ENCODE measurements at regions not wholly inside any gene's neighbourhood (a gene's known extent, or its start where the extent isn't known, plus 50 kb on each side); places are given as distances from the start of the nearest gene placed in this dataset.

DNA sequence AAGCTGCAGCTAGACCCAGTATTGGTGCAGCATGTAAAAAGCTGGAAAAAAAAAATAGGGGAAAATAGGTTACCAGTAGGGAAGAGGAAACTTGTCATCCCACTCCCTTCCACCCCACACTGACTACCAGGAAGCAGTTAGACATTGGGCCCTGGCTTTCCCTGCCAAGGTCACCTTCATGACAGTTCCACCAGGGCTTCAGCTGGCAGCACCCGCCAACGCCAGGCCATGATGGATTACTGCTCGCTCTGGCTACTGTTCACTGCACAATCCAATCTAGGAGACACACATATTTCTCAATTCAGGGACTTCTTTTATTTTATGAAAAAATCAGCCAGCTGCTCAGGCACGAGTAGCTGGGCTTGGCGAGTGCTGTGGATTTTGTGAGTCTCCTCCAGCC is 127.7 kb downstream of the DMRTA2 start:
- DNase-seq (ENCODE audit: low read depth) = no peak

DNA sequence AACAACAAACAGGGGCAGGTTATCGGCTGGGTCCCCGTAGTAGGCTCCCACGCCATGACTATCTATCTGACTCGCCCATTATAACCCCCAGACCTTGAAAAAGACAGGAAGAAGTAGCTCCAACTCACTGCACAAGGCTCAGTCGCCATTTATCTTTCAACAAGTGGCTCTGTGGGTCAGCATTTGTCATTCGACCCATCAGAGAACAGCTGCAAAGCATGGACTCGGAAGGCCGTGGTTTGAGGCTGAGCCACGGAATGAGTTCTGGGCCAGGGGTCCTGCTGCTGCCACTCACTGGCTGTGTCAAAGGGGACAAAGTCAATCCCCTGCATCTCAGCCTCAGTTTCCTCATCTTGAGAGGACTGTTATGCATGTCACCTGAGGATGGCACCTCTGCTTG is 131.0 kb downstream of the DMRTA2 start:
- no peak for DNase-seq (ENCODE audit: low read depth)

- no peak for DNase-seq (ENCODE audit: low read depth)
These were observed 133.7 kb downstream of the DMRTA2 start for GRCh38 chr1:50289495-50289894.

DNA sequence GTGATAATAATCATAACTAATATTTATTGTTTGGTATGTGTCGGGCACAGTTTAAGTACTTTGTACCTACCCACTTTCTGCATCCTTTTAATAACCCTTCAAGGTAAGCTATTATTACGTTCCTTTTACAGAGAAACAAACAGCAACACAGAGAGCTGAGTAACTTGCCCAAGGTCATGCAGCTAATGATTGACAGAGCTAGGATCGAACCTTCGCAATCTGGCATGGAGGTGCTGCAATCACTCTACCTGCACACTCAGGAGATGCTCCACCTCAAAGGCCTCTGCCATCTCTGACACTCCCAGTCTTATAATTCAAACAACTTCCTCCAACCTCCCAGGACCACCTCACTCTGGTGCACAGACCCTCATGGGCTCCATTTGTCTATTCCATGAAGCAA is 137.2 kb downstream of the DMRTA2 start:
- DNase-seq (ENCODE audit: low read depth) = no peak

GRCh38 chr1:50279622-50280330 is 143.5 kb downstream of the DMRTA2 start:
- no peak for DNase-seq (ENCODE audit: low read depth)

DNA sequence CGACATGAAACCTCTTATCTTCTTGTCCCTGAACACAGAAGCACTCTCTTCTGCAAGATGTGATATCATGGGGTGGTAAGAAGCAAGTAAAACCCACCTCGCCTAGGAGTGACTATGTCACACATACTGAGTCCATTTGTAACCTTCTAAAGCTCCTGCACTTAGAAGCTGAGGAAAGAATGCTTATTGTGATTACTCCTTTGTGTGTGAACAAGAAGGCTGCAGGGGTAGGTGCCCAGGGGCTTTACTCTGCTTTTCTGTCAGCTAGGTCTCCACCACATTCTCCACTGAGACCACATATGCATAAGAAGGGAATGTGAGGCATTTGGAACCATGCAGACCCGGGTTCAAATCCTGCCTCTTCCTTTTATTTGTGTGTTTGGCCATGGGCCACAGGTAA is 144.3 kb downstream of the DMRTA2 start:
- no peak for DNase-seq (ENCODE audit: low read depth)

DNA sequence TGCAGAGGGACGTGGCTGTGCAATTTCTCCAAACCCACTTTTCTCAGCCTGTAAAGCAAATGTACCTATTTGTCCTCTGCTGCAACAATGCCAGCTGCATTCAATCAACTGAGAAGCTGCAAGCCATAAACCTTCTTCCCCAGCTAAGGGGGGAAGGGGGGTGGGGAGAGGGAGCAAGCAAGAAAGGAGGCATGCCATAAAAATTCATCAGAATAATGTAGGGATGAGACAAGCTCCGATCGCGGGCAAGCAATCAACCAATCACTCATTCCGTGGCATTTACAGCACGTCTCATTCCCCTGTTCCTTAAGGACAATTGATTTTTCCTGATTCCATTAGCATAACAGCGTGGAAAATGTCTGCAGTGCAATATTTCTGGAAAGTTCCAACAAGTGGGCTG is 144.8 kb downstream of the DMRTA2 start:
- DNase-seq (ENCODE audit: low read depth) = no peak

DNA sequence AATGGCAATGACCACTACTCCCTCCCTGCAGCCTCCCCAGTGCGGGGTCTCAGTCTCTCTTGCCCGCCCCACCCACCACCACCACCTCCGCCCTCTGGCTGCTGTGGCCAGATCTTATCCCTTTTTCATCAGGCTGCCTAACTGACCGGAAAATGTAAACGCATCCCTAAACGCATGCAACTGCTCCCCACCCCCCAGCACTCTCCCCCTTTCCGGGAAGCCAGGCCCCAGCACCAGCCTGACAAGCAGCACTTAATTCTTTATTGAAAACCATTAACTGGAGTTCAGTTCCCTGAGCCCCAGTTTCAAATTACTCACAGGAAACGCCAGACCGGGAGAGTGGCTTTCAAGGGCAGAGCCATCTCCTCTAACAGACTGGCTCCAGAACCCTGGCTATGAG is 147.7 kb downstream of the DMRTA2 start:
- no peak for DNase-seq (ENCODE audit: low read depth)

DNA sequence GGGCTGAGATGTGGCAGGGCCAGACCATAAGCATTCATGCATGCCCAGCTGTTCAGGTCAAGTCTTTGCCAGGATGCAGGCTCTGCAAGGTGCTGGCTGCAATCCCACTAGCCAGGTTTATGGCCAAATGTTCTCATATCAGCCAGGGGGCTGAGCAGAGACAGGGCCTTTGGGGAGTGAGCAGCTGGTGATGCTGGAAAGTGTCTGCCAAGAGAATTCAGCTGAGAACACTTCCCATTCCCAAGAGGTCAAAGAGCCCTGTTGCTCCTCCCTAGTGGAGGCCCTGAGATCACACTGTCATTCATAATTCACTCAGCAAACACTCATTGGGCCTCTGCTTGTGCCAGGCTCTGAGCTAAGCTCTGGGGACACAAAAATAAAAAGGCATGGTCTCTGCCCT is 150.3 kb downstream of the DMRTA2 start:
- no peak for DNase-seq (ENCODE audit: low read depth)

DNA sequence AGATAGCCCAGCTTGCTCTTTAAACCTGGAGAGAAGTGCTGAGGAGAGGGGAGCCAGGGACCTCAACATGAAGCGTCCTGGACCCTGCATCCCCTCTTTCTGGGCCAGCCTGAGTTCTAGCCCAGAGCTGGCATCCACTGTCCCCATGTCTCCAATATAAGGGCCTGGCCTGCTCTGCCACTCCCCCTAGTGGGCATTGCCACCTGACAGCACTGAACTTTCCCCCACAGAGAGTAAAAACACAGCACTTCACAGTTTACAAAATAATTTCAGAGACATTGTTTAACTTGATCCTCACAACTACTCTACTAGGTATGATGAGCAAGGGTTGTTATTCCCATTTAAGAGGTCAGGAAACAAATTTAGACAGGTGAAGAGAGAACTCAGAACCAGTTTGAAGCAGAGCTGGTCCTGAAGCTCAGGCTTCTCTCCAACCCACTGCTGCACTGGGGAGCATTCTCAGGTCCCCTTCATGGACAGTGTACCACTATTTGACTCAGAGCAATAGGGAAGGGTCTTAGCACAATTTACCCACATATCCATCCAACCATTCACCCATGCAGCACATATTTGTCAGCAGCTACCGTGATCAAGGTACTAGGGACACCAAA is 151.2 kb downstream of the DMRTA2 start:
- no peak for DNase-seq (ENCODE audit: low read depth)

DNA sequence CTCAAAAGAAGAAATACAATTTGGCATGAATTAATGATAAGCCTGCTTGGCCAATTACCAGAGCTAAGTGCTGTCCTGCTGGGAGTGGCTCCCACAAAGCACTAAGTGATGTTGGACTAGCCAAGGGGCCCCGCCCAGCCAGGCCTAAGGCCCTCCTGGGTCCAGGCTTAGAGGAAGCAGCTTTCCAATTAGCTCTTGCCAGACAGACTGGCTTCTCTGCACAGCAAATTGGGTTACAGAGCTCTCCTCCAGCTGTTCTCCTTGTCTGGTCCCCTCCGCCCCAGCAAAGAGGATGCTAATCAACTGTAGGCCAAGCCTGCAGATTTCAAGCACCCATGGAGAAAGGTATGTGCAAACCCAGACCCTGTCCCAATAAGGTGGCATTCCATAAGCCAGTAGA is 151.9 kb downstream of the DMRTA2 start:
- no peak for DNase-seq (ENCODE audit: low read depth)

DNA sequence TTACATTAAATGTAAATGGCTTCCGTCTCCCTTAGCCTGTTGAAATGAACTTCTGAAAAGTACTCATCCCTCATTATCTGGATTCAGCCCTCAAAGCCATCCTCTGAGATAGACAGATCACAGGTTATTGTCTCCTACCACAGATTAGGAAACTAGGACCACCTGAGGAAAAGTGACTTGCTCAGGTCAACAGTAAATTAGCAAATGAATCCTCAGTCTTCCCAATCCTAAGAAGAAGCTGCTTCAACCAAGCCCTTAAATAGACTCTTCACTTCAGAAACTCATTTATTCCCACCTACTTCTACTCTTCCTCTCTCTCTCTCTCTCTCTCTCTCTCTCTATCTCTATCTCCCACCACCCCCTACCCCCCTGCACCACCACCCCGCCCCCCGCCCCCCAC is 152.3 kb downstream of the DMRTA2 start:
- no peak for DNase-seq (ENCODE audit: low read depth)

DNA sequence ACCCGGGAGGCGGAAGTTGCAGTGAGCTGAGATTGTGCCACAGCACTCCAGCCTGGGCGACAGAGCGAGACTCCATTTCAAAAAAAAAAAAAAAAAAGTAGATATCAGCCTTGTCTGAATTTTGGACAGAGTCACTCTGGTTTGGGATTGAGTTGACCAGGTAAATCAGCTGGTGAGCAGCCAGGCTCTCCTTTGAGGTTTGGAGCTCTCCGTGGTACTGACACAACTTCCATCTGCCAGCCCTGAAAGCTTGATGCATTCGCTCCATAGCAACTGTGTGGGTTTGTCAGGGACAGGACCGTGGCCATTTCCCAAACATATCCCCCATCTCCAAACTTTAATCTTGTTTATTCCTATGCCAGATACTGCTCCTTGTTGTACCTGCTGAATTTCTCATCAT is 155.2 kb downstream of the DMRTA2 start:
- DNase-seq (ENCODE audit: low read depth) = no peak

DNA sequence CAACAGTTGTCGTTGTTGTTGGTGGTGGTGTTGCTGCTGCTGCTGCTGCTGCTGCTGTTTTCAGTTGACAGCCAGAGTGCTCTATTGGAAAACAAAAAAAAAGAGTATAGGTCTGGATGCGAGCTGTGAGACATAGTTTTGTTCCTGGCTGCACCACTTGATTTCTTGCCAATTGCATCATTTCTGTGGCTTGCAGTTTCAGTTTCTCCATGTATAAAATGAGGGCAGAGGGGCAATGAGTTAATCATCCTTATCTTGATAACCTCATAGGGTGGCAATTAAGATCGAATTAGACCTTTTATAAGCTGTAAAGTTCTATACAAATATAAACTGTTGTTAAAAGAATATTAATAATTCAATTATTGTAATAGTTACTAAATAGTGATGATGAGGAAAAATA is 156.7 kb downstream of the DMRTA2 start:
- DNase-seq (ENCODE audit: low read depth) = no peak

- DNase-seq (ENCODE audit: low read depth) = no peak
These were observed 157.1 kb downstream of the ELAVL4 start for GRCh38 chr1:50265790-50266314.

GRCh38 chr1:50264590-50264989 is 155.9 kb downstream of the ELAVL4 start:
- DNase-seq (ENCODE audit: low read depth) = no peak

GRCh38 chr1:50262436-50262835 is 153.7 kb downstream of the ELAVL4 start:
- no peak for DNase-seq (ENCODE audit: low read depth)

GRCh38 chr1:50261951-50262350 is 153.2 kb downstream of the ELAVL4 start:
- no peak for DNase-seq (ENCODE audit: low read depth)

- DNase-seq (ENCODE audit: low read depth) = no peak
These were observed 149.4 kb downstream of the ELAVL4 start for GRCh38 chr1:50257940-50258685.

- DNase-seq (ENCODE audit: low read depth) = no peak
These were observed 148.3 kb downstream of the ELAVL4 start for GRCh38 chr1:50257029-50257428.

Data from LHCN-M2 (cell line).